GM21529 (cell line): ENCODE measurements at regions not wholly inside any gene's neighbourhood (a gene's known extent, or its start where the extent isn't known, plus 50 kb on each side); places are given as distances from the start of the nearest gene placed in this dataset.
A peak's percentile ranks its signal among the peaks of the same experiment; 100 is the strongest.

Experiments
- ATAC-seq: cut with Tn5 transposase; IDR thresholded peaks from one replicate; pipeline ENCODE4 v1.9.1; 2021; ENCODE audit not compliant: unreplicated experiment

GRCh38 chr6:71584712-71585436 lies 296.3 kb downstream of the OGFRL1 start:
- ATAC-seq: no peak

GRCh38 chr6:71585472-71585871 lies 296.9 kb downstream of the OGFRL1 start:
- ATAC-seq: no peak

GRCh38 chr6:71588490-71588889 lies 297.9 kb upstream of the RIMS1 start:
- ATAC-seq: no peak

GRCh38 chr6:71589254-71589653 lies 297.1 kb upstream of the RIMS1 start:
- no peak for ATAC-seq

- no peak for ATAC-seq
Measured at GRCh38 chr6:71592643-71593042, 293.7 kb upstream of the RIMS1 start.

GRCh38 chr6:71599359-71599758 lies 287.0 kb upstream of the RIMS1 start:
- no peak for ATAC-seq

- ATAC-seq: no peak
Measured at GRCh38 chr6:71602385-71603007, 283.9 kb upstream of the RIMS1 start.

GRCh38 chr6:71603021-71603420 lies 283.3 kb upstream of the RIMS1 start:
- ATAC-seq: no peak

GRCh38 chr6:71608646-71609045 lies 277.7 kb upstream of the RIMS1 start:
- no peak for ATAC-seq

GRCh38 chr6:71619836-71620235 lies 266.5 kb upstream of the RIMS1 start:
- no peak for ATAC-seq

- peak; percentile 48 for ATAC-seq
Measured at GRCh38 chr6:71621918-71622519, 264.3 kb upstream of the RIMS1 start.

GRCh38 chr6:71642120-71642519 lies 244.2 kb upstream of the RIMS1 start:
- ATAC-seq: no peak

GRCh38 chr6:71642793-71643192 lies 243.6 kb upstream of the RIMS1 start:
- no peak for ATAC-seq

- ATAC-seq: no peak
Measured at GRCh38 chr6:71645299-71645698, 241.1 kb upstream of the RIMS1 start.

GRCh38 chr6:71649915-71650314 lies 236.4 kb upstream of the RIMS1 start:
- no peak for ATAC-seq

- no peak for ATAC-seq
Measured at GRCh38 chr6:71651636-71652035, 234.7 kb upstream of the RIMS1 start.

- no peak for ATAC-seq
Measured at GRCh38 chr6:71656121-71656520, 230.2 kb upstream of the RIMS1 start.

GRCh38 chr6:71665931-71666330 lies 220.4 kb upstream of the RIMS1 start:
- no peak for ATAC-seq

GRCh38 chr6:71672876-71673275 lies 213.5 kb upstream of the RIMS1 start:
- no peak for ATAC-seq

GRCh38 chr6:71675386-71675785 lies 211.0 kb upstream of the RIMS1 start:
- no peak for ATAC-seq

GRCh38 chr6:71676298-71676697 lies 210.1 kb upstream of the RIMS1 start:
- no peak for ATAC-seq

GRCh38 chr6:71678091-71678490 lies 208.3 kb upstream of the RIMS1 start:
- no peak for ATAC-seq
